Keratinocyte (primary cell): ENCODE measurements at regions not wholly inside any gene's neighbourhood (a gene's known extent, or its start where the extent isn't known, plus 50 kb on each side); places are given as distances from the start of the nearest gene placed in this dataset.

ENCODE experiments used
- DNase-seq: peaks from one replicate; pipeline ENCODE4 v3.0.0-alpha.2; 2011; ENCODE audit warnings: low read depth, missing footprints, low spot score
- FAIRE-seq: peaks from 2 replicates; lab custom pipeline; 2011; peaks lifted over from hg19 to GRCh38; lab: Jason Lieb, UNC
- H2AFZ ChIP-seq: 2 replicates; pipeline ENCODE4 v1.6.0; 2012; ENCODE audit warnings: low read length, control low read depth, inconsistent platforms; ENCODE audit not compliant: control insufficient read depth
- H3K27ac ChIP-seq: 2 replicates; pipeline ENCODE4 v1.5.1; 2011; ENCODE audit warnings: low read length; ENCODE audit not compliant: control insufficient read depth, insufficient read depth
- H3K27me3 ChIP-seq: 3 replicates; pipeline ENCODE4 v1.6.0; 2011; ENCODE audit warnings: low read length; ENCODE audit not compliant: control insufficient read depth, insufficient read depth; ENCODE audit errors: extremely low read depth
- H3K36me3 ChIP-seq, 2 experiments: 2 replicates in 1 of 2; 3 replicates in 1 of 2; pipeline ENCODE4 v1.5.1; 2011; ENCODE audit warnings: low read length in 2 of 2, mild to moderate bottlenecking in 1 of 2; ENCODE audit not compliant: control insufficient read depth in 2 of 2, insufficient read depth in 2 of 2; ENCODE audit errors: extremely low read depth in 1 of 2
- H3K4me1 ChIP-seq: 3 replicates; pipeline ENCODE4 v1.5.1; 2011; ENCODE audit warnings: low read length; ENCODE audit not compliant: control insufficient read depth, insufficient read depth; ENCODE audit errors: extremely low read depth
- H3K4me2 ChIP-seq: 3 replicates; pipeline ENCODE4 v1.6.0; 2011; ENCODE audit warnings: low read depth, low read length; ENCODE audit not compliant: control insufficient read depth, insufficient read depth; ENCODE audit errors: extremely low read depth
- H3K4me3 ChIP-seq, 3 experiments: fragments of 200-600 bp in 1 of 3; sonication (generic) in 1 of 3; 2 replicates in 2 of 3; 3 replicates in 1 of 3; pipeline ENCODE4 v1.5.1; 2011 to 2016; ENCODE audit warnings: low read length in 3 of 3, mild to moderate bottlenecking in 3 of 3, control low read depth in 2 of 3, inconsistent platforms in 1 of 3, low read depth in 1 of 3, mixed read lengths in 1 of 3, mixed run types in 1 of 3, moderate library complexity in 1 of 3; ENCODE audit not compliant: control insufficient read depth in 2 of 3, insufficient read depth in 2 of 3; ENCODE audit errors: extremely low read depth in 1 of 3
- H3K79me2 ChIP-seq: 2 replicates; pipeline ENCODE4 v1.6.0; 2012; ENCODE audit warnings: low read length; ENCODE audit not compliant: control insufficient read depth, insufficient read depth
- H3K9ac ChIP-seq: 3 replicates; pipeline ENCODE4 v1.6.0; 2011; ENCODE audit warnings: low read length; ENCODE audit not compliant: control insufficient read depth, insufficient read depth; ENCODE audit errors: extremely low read depth
- H3K9me1 ChIP-seq: 3 replicates; pipeline ENCODE4 v1.6.0; 2011; ENCODE audit warnings: low read length; ENCODE audit not compliant: control insufficient read depth, insufficient read depth; ENCODE audit errors: extremely low read depth
- H3K9me3 ChIP-seq: 2 replicates; pipeline ENCODE4 v1.5.1; 2012; ENCODE audit warnings: low read depth, low read length; ENCODE audit not compliant: control insufficient read depth
- H4K20me1 ChIP-seq: 3 replicates; pipeline ENCODE4 v1.6.0; 2011; ENCODE audit warnings: low read length; ENCODE audit not compliant: control insufficient read depth, insufficient read depth; ENCODE audit errors: extremely low read depth
- CTCF ChIP-seq, 3 experiments: IDR thresholded peaks in 1 of 3; conservative IDR thresholded peaks in 1 of 3; optimal IDR thresholded peaks in 1 of 3; 2 replicates in 2 of 3; 3 replicates in 1 of 3; pipeline versions ENCODE3 to v1.5.1; 2011; ENCODE audit warnings: low read length in 3 of 3, mild to moderate bottlenecking in 3 of 3, moderate library complexity in 2 of 3, control low read depth in 1 of 3, inconsistent platforms in 1 of 3; ENCODE audit not compliant: insufficient read depth in 2 of 3; ENCODE audit errors: extremely low read depth in 1 of 3
- EZH2 ChIP-seq: IDR thresholded peaks from one replicate; pipeline ENCODE4 v1.6.1; 2012; ENCODE audit warnings: inconsistent platforms, mild to moderate bottlenecking, low read length, moderate library complexity
- dilution Hi-C: fragments of 300-500 bp; cut with MboI; formaldehyde crosslinking; loops from one replicate; pipeline ENCODE4 v1.7.0; 2020; ENCODE audit warnings: low sequenced_read_pairs; ENCODE audit not compliant: extremely low pct_ligation_motif_present

GRCh38 chr13:64912141-64912540, 2318.0 kb downstream of the PCDH9 start:
- no peaks in the 10 kb centered on the region for H3K9me1 ChIP-seq
- dilution Hi-C loops, result no loop called here
- no peak overlapping the region for H3K4me2 ChIP-seq
- TF ChIP-seq CTCF (optimal IDR thresholded peaks at IDR 0.05 in 1 of 3, IDR thresholded peaks at IDR 0.05 in 1 of 3, conservative IDR thresholded peaks at IDR 0.05 in 1 of 3; ENCODE audit: extremely low read depth in 1 of 3, insufficient read depth in 2 of 3, low read length in 3 of 3) (no peak), EZH2 (no peak)
- FAIRE-seq, result no peak
- H3K4me1 ChIP-seq, result no peaks in the 10 kb centered on the region
- no peak overlapping the region for H3K4me3 ChIP-seq
- no peaks in the 10 kb centered on the region for H4K20me1 ChIP-seq
- H3K9me3 ChIP-seq, result peaks cover 2% of the 10 kb centered on the region
- H3K79me2 ChIP-seq, result no peaks in the 10 kb centered on the region
- no peak overlapping the region for H2AFZ ChIP-seq
- no peaks in the 10 kb centered on the region for H3K36me3 ChIP-seq
- no peak overlapping the region for H3K27ac ChIP-seq
- H3K27me3 ChIP-seq, result no peaks in the 10 kb centered on the region
- H3K9ac ChIP-seq, result no peak overlapping the region
- DNase-seq, result no peak

GRCh38 chr13:64910096-64910495, 2320.0 kb downstream of the PCDH9 start:
- Histone ChIP-seq H3K27ac (no peak overlapping the region), H3K4me1 (no peaks in the 10 kb centered on the region), H3K9ac (no peak overlapping the region), H3K9me1 (no peaks in the 10 kb centered on the region), H3K9me3 (peaks cover 2% of the 10 kb centered on the region), H2AFZ (no peak overlapping the region), H3K4me2 (no peak overlapping the region), H4K20me1 (no peaks in the 10 kb centered on the region), H3K36me3 (no peaks in the 10 kb centered on the region), H3K79me2 (no peaks in the 10 kb centered on the region), H3K4me3 (no peak overlapping the region), H3K27me3 (no peaks in the 10 kb centered on the region)
- no peak for FAIRE-seq
- DNase-seq, result no peak
- TF ChIP-seq CTCF (optimal IDR thresholded peaks at IDR 0.05 in 1 of 3, IDR thresholded peaks at IDR 0.05 in 1 of 3, conservative IDR thresholded peaks at IDR 0.05 in 1 of 3; ENCODE audit: extremely low read depth in 1 of 3, insufficient read depth in 2 of 3, low read length in 3 of 3) (no peak), EZH2 (no peak)
- dilution Hi-C loops, result no loop called here
